GM19467 (cell line): ENCODE measurements at regions not wholly inside any gene's neighbourhood (a gene's known extent, or its start where the extent isn't known, plus 50 kb on each side); places are given as distances from the start of the nearest gene placed in this dataset.
"Not testable (repeated sequence)": the region's sequence is repeated elsewhere in the genome, so short reads cannot be mapped to it uniquely, and the experiment has no call there.

ENCODE experiments used
- ATAC-seq: cut with Tn5 transposase; IDR thresholded peaks from one replicate; pipeline ENCODE4 v1.9.1; 2021; ENCODE audit warnings: mild to moderate bottlenecking, moderate library complexity; ENCODE audit not compliant: unreplicated experiment

GRCh38 chr7:81007051-81007450 lies 88.2 kb upstream of the SEMA3C start:
- no peak for ATAC-seq

DNA sequence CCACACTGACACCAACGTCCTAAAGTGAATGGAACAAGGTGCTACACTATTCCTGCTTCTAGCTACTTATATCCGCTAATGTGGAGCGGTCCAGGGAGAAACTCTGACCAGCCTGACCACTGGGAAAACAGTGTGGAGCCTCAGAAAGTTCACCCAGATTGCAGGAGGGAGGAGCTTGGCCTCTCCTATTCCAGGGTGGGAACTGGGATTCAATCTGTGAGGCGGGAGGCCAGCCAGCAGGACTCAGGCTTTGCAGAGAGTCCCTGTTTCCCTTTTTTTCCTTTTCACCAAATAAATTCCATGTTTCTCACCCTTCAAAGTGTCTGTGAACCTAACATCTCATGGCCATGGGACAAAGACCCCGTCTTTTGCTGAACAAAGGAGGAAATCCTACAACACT lies 86.4 kb upstream of the SEMA3C start:
- no peak for ATAC-seq

GRCh38 chr7:81004098-81004497 lies 85.2 kb upstream of the SEMA3C start:
- ATAC-seq: no peak

- no peak for ATAC-seq
These were observed 84.5 kb upstream of the SEMA3C start for GRCh38 chr7:81003326-81003725.

GRCh38 chr7:81002421-81002820 lies 83.6 kb upstream of the SEMA3C start:
- ATAC-seq: no peak

DNA sequence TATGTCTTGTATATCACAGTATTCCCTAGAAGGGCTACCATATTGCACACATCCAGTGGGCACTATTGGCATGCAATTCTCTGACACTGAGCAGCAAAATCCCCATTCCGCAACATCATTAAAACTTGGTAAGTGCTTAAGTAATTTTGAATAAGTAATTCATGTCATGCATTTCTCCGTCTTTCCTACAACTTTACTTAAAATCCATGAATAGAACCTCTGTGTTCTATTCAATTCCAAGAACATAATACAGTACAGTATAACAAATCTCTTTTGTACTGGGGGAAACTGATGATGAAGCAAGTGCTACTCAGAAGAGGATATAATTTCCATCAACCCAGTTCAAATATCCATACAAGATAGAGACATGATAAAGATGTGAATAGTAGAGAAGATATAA lies 80.9 kb upstream of the SEMA3C start:
- ATAC-seq: no peak

DNA sequence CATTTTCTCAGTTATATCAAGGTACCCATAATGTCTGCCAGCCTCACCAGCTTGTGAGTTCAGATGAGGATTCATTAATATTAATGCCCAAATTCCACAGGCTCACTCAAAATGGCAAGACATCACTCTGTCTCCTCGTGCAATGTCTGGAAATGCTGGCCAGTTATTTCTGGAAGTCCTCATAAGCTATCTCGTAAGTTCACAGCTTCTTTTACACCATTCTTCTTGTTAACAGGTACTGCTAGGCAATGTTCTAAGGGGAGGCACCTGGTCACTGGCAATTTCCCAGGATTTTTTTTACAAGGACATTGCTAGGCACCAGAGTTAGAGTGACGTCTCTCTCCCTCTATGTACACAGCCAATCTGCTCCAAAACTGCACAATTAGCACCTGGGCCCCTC lies 80.2 kb upstream of the SEMA3C start:
- ATAC-seq: no peak

GRCh38 chr7:80997841-80998240 lies 79.0 kb upstream of the SEMA3C start:
- ATAC-seq: no peak

GRCh38 chr7:80996236-80996635 lies 77.4 kb upstream of the SEMA3C start:
- not testable (repeated sequence) for ATAC-seq

DNA sequence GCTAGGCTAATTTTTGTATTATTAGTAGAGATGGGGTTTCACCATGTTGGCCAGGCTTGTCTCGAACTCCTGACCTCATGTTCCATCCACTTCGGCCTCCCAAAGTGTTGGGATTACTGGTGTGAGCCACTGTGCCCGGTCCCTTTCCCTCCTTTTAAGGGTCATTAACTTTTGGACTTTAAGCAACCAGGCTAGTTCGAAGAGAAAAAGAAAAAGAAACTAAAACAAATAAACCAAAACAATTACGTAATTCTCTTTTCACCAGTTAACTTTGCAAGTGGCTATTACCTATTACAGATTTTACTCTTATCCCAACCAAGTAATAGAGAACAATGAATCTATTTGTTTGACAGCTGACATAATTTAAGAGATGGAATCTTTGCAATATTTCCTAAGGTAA lies 72.8 kb upstream of the SEMA3C start:
- no peak for ATAC-seq

- ATAC-seq: no peak
These were observed 65.8 kb upstream of the SEMA3C start for GRCh38 chr7:80984619-80985018.

DNA sequence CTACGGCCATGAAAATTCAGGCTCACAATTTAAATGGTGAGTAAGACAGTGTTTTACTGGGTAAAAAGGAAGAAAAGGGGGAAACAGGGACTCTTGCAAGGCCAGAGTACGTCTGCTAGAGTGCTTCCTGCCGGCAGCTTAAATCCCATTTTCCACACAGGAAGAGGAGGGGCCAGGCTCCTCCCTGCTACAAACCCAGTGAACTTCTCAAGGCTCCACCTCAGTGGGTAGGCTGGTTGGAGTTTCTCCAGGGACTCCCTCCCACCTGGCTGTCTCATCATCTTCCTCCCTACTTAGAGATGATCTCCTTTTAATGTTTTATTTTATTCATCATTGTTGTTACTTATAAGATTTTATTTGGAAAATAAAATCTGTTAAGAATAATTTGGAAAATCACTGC lies 62.6 kb upstream of the SEMA3C start:
- no peak for ATAC-seq

GRCh38 chr7:80977751-80978150 lies 58.9 kb upstream of the SEMA3C start:
- no peak for ATAC-seq

DNA sequence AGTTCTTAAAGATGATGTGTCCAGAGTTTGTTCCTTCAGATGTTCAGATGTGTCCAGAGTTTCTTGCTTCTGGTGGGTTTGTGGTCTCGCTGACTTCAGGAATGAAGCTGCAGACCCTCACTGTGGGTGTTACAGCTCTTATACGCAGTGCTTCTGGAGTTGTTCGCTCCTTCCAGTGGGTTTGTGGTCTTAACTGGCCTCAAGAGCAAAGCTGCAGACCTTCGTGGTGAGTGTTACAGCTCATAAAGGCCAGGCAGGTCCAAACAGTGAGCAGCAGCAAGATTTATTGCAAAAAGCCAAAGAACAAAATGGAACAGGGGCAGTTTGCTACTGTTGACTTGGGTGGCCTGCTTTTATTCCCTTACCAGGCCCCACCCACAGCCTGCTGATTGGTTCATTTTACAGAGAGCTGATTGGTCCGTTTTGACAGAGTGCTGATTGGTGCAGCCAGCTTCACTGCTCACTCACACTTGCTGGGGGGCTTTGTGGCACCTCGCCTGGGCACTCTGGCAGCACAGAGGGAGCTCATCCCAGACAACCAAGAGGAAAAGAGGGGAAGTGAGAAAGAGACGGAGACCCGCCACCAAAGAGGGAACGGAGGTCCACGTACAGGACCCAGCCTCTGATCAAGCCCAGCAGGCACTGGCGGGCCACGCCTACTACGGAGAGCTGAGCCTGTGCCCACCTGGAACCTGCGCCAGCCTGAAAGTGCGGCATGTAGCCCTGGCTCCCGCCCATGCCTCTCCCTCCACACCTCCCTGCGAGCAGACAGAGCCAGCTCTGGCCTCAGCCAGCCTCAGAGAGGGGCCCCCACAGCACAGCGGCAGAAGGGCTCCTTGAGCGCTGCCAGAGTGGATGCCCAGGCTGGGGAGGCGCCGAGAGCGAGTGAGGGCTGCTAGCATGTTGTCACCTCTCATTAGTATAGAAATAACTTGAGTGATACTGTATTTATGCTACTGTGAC lies 55.8 kb upstream of the SEMA3C start:
- no peak for ATAC-seq

DNA sequence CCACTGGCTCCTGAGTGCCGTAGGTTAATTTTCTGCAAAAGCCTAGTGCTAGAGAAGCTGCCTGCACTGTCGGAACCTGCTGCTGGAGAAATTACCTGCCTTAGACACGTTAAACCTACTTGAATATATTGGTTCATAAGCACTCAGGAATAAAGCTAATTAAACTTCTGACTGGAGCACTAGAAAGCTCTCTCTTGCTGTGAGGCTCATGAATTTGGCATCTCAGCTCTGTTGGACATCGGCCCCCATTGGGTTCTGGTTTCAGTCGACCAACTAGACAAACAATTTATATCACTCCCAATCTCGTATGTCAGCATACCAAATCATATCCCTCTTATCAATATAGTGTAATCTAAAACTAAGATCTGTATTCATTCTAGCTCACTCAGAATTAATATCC lies 52.4 kb upstream of the SEMA3C start:
- ATAC-seq: no peak
